Immature natural killer cell (primary cell): ENCODE measurements at regions not wholly inside any gene's neighbourhood (a gene's known extent, or its start where the extent isn't known, plus 50 kb on each side); places are given as distances from the start of the nearest gene placed in this dataset.

Experiments used
- DNase-seq, 3 donors: peaks; one replicate each; pipeline ENCODE4 v3.0.0; 2022; ENCODE audit warnings: mixed read lengths in 1 of 3
- H3K27ac Mint-ChIP-seq, 6 donors: one replicate each; pipeline ENCODE4 v1.8.0; 2020; ENCODE audit warnings: mixed read lengths in 6 of 6, mild to moderate bottlenecking in 5 of 6, inconsistent platforms in 4 of 6, moderate library complexity in 3 of 6
- H3K27me3 Mint-ChIP-seq, 3 donors: one replicate each; pipeline ENCODE4 v1.8.0; 2020 to 2021; ENCODE audit warnings: low read depth in 3 of 3, mild to moderate bottlenecking in 3 of 3, mixed read lengths in 3 of 3, moderate library complexity in 3 of 3, inconsistent platforms in 1 of 3
- H3K36me3 Mint-ChIP-seq, 3 donors: one replicate each; pipeline ENCODE4 v1.8.0; 2020; ENCODE audit warnings: mixed read lengths in 3 of 3, inconsistent platforms in 2 of 3, mild to moderate bottlenecking in 2 of 3
- H3K4me1 Mint-ChIP-seq, 2 donors: one replicate each; pipeline ENCODE4 v1.8.0; 2020; ENCODE audit warnings: inconsistent platforms in 2 of 2, mild to moderate bottlenecking in 2 of 2, mixed read lengths in 2 of 2, moderate library complexity in 1 of 2
- H3K4me3 Mint-ChIP-seq, 5 donors: one replicate each; pipeline ENCODE4 v1.8.0; 2020; ENCODE audit warnings: mild to moderate bottlenecking in 5 of 5, mixed read lengths in 5 of 5, inconsistent platforms in 3 of 5, moderate library complexity in 3 of 5
- H3K9me3 Mint-ChIP-seq, 6 donors: one replicate each; pipeline ENCODE4 v1.8.0; 2020; ENCODE audit warnings: mild to moderate bottlenecking in 6 of 6, mixed read lengths in 6 of 6, inconsistent platforms in 4 of 6, moderate library complexity in 3 of 6

DNA sequence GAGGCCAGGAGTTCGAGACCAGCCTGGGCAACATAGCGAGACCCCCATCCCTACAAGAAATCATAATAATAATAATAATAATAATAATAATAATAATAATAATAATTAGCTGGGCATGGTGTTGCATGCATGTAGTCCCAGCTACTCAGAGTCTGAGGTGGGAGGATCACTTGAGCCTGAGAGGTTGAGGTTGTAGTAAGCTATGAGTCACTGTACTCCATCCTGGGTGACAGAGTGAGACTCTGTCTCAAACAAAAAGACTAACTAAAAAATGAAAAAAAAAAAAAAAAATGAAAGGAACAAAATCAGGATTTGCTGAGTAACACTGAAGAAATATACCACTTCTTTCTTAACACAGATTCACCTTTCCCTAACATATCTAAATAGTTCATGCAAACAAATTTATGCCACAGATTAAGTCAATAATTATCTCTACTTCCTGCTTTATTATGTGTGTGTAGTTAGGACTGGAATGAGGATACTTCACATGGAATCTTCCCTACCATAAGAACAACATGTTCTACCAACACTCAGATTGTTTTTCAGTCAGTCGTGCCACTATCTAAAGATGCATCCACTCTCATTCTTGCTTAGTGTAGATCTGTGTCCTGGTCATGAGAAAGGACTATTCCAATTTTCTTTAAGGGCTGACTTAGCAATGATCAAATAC lies 928.7 kb downstream of the SLC4A3 start:
- H3K27me3 Mint-ChIP-seq: peaks cover 0 to 2% (median 2%) of the 10 kb centered on the region in 3 donors
- no peaks in the 10 kb centered on the region for H3K4me1 Mint-ChIP-seq
- H3K9me3 Mint-ChIP-seq: peaks cover 0 to 7% (median 0%) of the 10 kb centered on the region in 6 donors
- H3K4me3 Mint-ChIP-seq: no peak overlapping the region
- H3K36me3 Mint-ChIP-seq: no peaks in the 10 kb centered on the region
- H3K27ac Mint-ChIP-seq: no peak overlapping the region
- no peak for DNase-seq

DNA sequence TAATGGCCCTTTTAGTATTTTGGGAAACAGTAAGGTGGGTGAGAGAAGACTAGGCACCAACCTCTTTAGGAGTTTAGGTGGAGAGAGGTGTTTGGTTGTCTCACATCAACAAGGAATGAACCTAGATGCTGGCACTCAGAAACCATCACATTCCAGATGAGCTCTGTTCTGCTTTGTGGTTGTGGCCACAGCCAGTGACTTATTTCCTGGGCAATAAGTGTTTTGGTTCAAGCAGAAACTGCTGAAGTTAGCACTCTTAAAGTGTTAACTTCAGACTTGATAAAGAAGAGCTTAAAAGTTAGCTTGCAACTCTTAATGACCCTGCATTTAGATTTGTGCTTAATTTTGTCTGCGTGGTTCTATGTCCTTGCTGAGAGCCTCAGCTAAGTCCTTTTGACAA lies 929.2 kb downstream of the SLC4A3 start:
- peaks cover 0 to 7% (median 0%) of the 10 kb centered on the region in 6 donors for H3K9me3 Mint-ChIP-seq
- no peak overlapping the region for H3K27ac Mint-ChIP-seq
- H3K4me3 Mint-ChIP-seq: no peak overlapping the region
- no peaks in the 10 kb centered on the region for H3K4me1 Mint-ChIP-seq
- no peak for DNase-seq
- peaks cover 0 to 2% (median 2%) of the 10 kb centered on the region in 3 donors for H3K27me3 Mint-ChIP-seq
- H3K36me3 Mint-ChIP-seq: no peaks in the 10 kb centered on the region

- H3K27ac Mint-ChIP-seq: no peak overlapping the region
- peaks cover 0 to 7% (median 0%) of the 10 kb centered on the region in 6 donors for H3K9me3 Mint-ChIP-seq
- DNase-seq: no peak
- H3K4me1 Mint-ChIP-seq: no peaks in the 10 kb centered on the region
- H3K27me3 Mint-ChIP-seq: peaks cover 0 to 2% (median 0%) of the 10 kb centered on the region in 3 donors
- no peaks in the 10 kb centered on the region for H3K36me3 Mint-ChIP-seq
- no peak overlapping the region for H3K4me3 Mint-ChIP-seq
These were observed 932.8 kb downstream of the SLC4A3 start for GRCh38 chr2:220560192-220560591.

GRCh38 chr2:220562375-220563140 lies 935.1 kb downstream of the SLC4A3 start:
- H3K36me3 Mint-ChIP-seq: no peaks in the 10 kb centered on the region
- H3K27me3 Mint-ChIP-seq: peaks cover 0 to 2% (median 2%) of the 10 kb centered on the region in 3 donors
- H3K9me3 Mint-ChIP-seq: peaks cover 0 to 6% (median 0%) of the 10 kb centered on the region in 6 donors
- no peak overlapping the region for H3K27ac Mint-ChIP-seq
- no peak for DNase-seq
- no peaks in the 10 kb centered on the region for H3K4me1 Mint-ChIP-seq
- no peak overlapping the region for H3K4me3 Mint-ChIP-seq

DNA sequence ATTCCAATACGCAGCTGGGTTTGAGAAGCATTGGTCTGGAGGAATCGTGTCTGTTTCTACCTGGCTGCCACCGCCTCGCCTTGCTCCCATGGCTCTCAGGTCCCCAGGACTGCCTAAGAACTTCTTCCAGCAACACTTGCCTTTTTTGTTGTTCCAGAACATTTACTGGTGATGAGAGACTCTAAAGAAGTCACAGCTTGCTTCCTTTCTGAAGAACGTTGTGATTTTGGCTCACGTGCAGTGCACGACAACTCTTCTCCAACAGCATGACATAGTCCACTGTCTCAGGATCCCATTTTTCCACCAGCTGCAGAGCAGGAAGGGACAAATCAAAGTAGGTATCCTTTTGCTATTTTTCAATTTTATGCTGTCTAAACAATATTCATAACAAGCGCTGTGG lies 940.9 kb downstream of the SLC4A3 start:
- Mint-ChIP-seq H3K27ac (no peak overlapping the region), H3K4me1 (no peaks in the 10 kb centered on the region), H3K4me3 (no peak overlapping the region), H3K27me3 (peaks cover 0 to 2% (median 0%) of the 10 kb centered on the region in 3 donors), H3K9me3 (peaks cover 0 to 4% (median 0%) of the 10 kb centered on the region in 6 donors), H3K36me3 (no peaks in the 10 kb centered on the region)
- no peak for DNase-seq

DNA sequence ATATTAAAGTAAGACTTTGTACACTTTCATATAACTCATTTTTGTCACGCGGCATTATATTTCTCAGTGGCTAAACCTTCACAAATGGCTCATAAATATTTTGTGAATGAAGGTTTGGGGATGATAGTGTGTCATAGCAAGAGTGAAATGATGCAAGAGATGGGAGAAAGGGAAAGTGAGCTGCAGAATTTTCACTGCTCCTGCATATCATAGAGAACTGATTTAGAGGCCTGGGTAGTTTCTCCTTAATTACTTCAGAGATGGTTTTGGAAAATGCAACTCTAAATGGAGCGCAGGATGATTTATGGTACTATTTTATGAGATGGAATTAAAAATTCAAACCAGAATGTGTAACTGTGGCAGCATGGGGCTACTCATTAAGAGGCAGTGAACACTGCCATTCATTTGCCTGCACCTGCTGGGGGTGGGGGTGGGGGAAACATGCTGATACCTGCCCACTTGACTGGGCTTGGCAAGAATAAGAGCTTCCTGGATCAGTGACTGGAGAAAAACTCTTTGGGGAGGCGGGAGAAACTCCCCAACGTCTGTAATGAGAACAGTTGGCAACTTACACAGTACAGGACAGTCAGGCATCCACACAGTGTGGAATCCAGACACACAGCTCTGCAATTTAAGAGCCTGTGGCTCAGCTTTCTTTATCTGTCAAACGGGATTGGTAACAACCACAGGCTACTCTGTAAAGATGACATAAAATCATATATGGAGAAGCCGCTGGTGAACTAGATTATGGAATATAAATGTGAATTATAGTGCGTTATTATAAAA lies 941.9 kb downstream of the SLC4A3 start:
- Mint-ChIP-seq H3K9me3 (peaks cover 0 to 4% (median 0%) of the 10 kb centered on the region in 6 donors), H3K4me3 (no peak overlapping the region), H3K27me3 (peaks cover 0 to 2% (median 0%) of the 10 kb centered on the region in 3 donors), H3K27ac (no peak overlapping the region), H3K36me3 (no peaks in the 10 kb centered on the region), H3K4me1 (no peaks in the 10 kb centered on the region)
- DNase-seq: no peak

DNA sequence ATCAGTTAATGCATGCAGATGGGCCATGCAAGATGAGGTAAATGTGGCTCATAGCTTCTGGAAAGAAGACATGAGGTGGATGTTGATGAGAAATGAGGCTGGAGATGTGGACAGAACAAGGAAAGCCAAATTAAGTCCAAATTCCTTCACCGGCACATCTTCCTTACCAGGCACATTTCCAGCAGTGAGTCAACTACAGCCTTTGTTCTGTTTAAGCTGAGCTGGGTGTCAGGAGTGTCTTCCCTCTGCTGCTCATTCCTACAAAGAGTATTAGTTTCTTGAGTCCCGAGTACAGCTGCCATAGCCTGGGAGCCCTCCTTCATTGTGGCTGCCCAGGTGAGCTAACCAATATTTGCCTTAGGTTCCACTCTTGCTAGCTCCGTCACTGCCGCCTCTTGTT lies 945.0 kb downstream of the SLC4A3 start:
- Mint-ChIP-seq H3K27ac (no peak overlapping the region), H3K27me3 (no peaks in the 10 kb centered on the region), H3K9me3 (peaks cover 0 to 4% (median 0%) of the 10 kb centered on the region in 6 donors), H3K36me3 (no peaks in the 10 kb centered on the region), H3K4me1 (no peaks in the 10 kb centered on the region), H3K4me3 (no peak overlapping the region)
- no peak for DNase-seq

DNA sequence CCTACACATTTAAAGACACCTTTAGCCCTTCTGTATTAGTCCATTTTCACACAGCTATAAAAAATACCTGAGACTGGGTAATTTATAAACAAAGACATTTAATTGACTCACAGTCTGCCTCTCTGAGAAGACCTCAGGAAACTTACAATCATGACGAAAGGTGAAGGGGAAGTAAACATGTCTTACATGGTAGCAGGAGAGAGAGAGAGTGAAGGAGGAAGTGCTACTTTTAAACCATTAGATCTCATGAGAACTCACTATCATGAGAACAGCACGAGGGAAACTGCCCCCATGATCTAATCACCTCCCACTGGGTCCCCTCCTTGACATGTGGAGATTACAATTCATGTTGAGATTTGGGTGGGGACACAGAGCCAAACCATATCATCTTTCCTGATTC lies 946.6 kb downstream of the SLC4A3 start:
- Mint-ChIP-seq H3K4me1 (no peaks in the 10 kb centered on the region), H3K9me3 (peaks cover 0 to 7% (median 0%) of the 10 kb centered on the region in 6 donors), H3K36me3 (no peaks in the 10 kb centered on the region), H3K27ac (no peak overlapping the region), H3K4me3 (no peak overlapping the region), H3K27me3 (no peaks in the 10 kb centered on the region)
- no peak for DNase-seq

DNA sequence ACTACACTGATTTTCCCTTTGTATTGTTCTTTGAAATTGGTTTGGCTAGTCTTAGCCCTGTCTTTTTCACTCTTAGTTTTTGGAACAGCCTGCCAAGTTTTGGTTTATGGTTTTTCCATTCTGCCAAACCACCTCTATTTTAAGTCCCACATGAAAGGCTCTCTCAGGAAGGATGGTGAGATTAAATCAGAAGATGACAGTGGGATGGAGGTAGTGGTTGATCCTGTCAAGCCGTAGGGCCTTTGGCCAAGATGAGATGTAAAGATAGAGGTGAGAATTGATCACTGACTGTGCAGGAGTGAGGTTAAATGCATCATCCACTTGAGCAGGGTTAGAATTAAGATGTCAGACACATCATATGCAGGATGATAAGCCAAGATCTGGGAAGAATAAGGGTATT lies 948.5 kb downstream of the SLC4A3 start:
- no peaks in the 10 kb centered on the region for H3K27me3 Mint-ChIP-seq
- no peak overlapping the region for H3K4me3 Mint-ChIP-seq
- H3K9me3 Mint-ChIP-seq: peaks cover 0 to 7% (median 0%) of the 10 kb centered on the region in 6 donors
- H3K36me3 Mint-ChIP-seq: no peaks in the 10 kb centered on the region
- H3K4me1 Mint-ChIP-seq: no peaks in the 10 kb centered on the region
- no peak overlapping the region for H3K27ac Mint-ChIP-seq
- no peak for DNase-seq

- H3K36me3 Mint-ChIP-seq: no peaks in the 10 kb centered on the region
- peaks cover 0 to 3% (median 0%) of the 10 kb centered on the region in 3 donors for H3K27me3 Mint-ChIP-seq
- H3K4me1 Mint-ChIP-seq: no peaks in the 10 kb centered on the region
- no peak for DNase-seq
- no peak overlapping the region for H3K27ac Mint-ChIP-seq
- no peak overlapping the region for H3K4me3 Mint-ChIP-seq
- H3K9me3 Mint-ChIP-seq: peaks cover 0 to 7% (median 0%) of the 10 kb centered on the region in 6 donors
These were observed 952.0 kb downstream of the SLC4A3 start for GRCh38 chr2:220579452-220579851.

- Mint-ChIP-seq H3K4me1 (no peaks in the 10 kb centered on the region), H3K27ac (no peak overlapping the region), H3K4me3 (no peak overlapping the region), H3K27me3 (peaks cover 0 to 3% (median 0%) of the 10 kb centered on the region in 3 donors), H3K36me3 (no peaks in the 10 kb centered on the region), H3K9me3 (peaks cover 0 to 7% (median 0%) of the 10 kb centered on the region in 6 donors)
- DNase-seq: no peak
These were observed 952.7 kb downstream of the SLC4A3 start for GRCh38 chr2:220580113-220580512.

- no peak overlapping the region for H3K27ac Mint-ChIP-seq
- peaks cover 0 to 3% (median 2%) of the 10 kb centered on the region in 3 donors for H3K27me3 Mint-ChIP-seq
- no peak for DNase-seq
- H3K4me1 Mint-ChIP-seq: no peaks in the 10 kb centered on the region
- H3K36me3 Mint-ChIP-seq: no peaks in the 10 kb centered on the region
- no peak overlapping the region for H3K4me3 Mint-ChIP-seq
- H3K9me3 Mint-ChIP-seq: peaks cover 0 to 7% (median 0%) of the 10 kb centered on the region in 6 donors
These were observed 956.3 kb downstream of the SLC4A3 start for GRCh38 chr2:220583725-220584124.

GRCh38 chr2:220585241-220585640 lies 957.8 kb downstream of the SLC4A3 start:
- peaks cover 0 to 3% (median 2%) of the 10 kb centered on the region in 3 donors for H3K27me3 Mint-ChIP-seq
- H3K27ac Mint-ChIP-seq: no peak overlapping the region

More at GRCh38 chr2:220585241-220585640, 957.8 kb downstream of the SLC4A3 start:
- no peak for DNase-seq
- Mint-ChIP-seq H3K4me3 (no peak overlapping the region), H3K36me3 (no peaks in the 10 kb centered on the region), H3K9me3 (peaks cover 0 to 7% (median 0%) of the 10 kb centered on the region in 6 donors), H3K4me1 (no peaks in the 10 kb centered on the region)
